Activated naive CD4-positive, alpha-beta T cell treated with Interleukin-2 at 50 U/mL for 16 hours (primary cell): ENCODE measurements at regions not wholly inside any gene's neighbourhood (a gene's known extent, or its start where the extent isn't known, plus 50 kb on each side); places are given as distances from the start of the nearest gene placed in this dataset.
"Not testable (repeated sequence)": the region's sequence is repeated elsewhere in the genome, so short reads cannot be mapped to it uniquely, and the experiment has no call there.

Source experiments
- DNase-seq: peaks from one replicate; pipeline ENCODE4 v3.0.0-alpha.2; 2020

- no peak for DNase-seq
Observed at GRCh38 chr1:201731592-201731991, 97.4 kb upstream of the IPO9 start.

- DNase-seq: no peak
Observed at GRCh38 chr1:201732351-201732750, 96.6 kb upstream of the IPO9 start.

GRCh38 chr1:201734221-201734620 is 94.7 kb upstream of the IPO9 start:
- not testable (repeated sequence) for DNase-seq

- DNase-seq: no peak
Observed at GRCh38 chr1:201734786-201735185, 94.2 kb upstream of the IPO9 start.

GRCh38 chr1:201736707-201737320 is 92.1 kb upstream of the IPO9 start:
- no peak for DNase-seq

GRCh38 chr1:201737352-201738060 is 91.5 kb upstream of the IPO9 start:
- DNase-seq: no peak

GRCh38 chr1:201739080-201739479 is 89.9 kb upstream of the IPO9 start:
- no peak for DNase-seq

GRCh38 chr1:201739492-201740085 is 89.4 kb upstream of the IPO9 start:
- peak; percentile 61 for DNase-seq

GRCh38 chr1:201740086-201740541 is 88.8 kb upstream of the IPO9 start:
- DNase-seq: no peak

- DNase-seq: no peak
Observed at GRCh38 chr1:201740670-201741111, 88.3 kb upstream of the IPO9 start.

- DNase-seq: no peak
Observed at GRCh38 chr1:201741763-201742342, 87.1 kb upstream of the IPO9 start.

- no peak for DNase-seq
Observed at GRCh38 chr1:201742476-201742875, 86.5 kb upstream of the IPO9 start.

- no peak for DNase-seq
Observed at GRCh38 chr1:201742955-201743805, 85.8 kb upstream of the IPO9 start.

GRCh38 chr1:201745023-201745422 is 83.9 kb upstream of the IPO9 start:
- DNase-seq: no peak

GRCh38 chr1:201746156-201746555 is 82.8 kb upstream of the IPO9 start:
- DNase-seq: no peak

- DNase-seq: no peak
Observed at GRCh38 chr1:201747261-201747660, 81.7 kb upstream of the IPO9 start.

- no peak for DNase-seq
Observed at GRCh38 chr1:201748335-201748734, 80.6 kb upstream of the IPO9 start.

GRCh38 chr1:201749059-201749690 is 79.8 kb upstream of the IPO9 start:
- DNase-seq: no peak

- no peak for DNase-seq
Observed at GRCh38 chr1:201750120-201750519, 78.8 kb upstream of the IPO9 start.

GRCh38 chr1:201750934-201751333 is 78.0 kb upstream of the IPO9 start:
- DNase-seq: no peak

- DNase-seq: no peak
Observed at GRCh38 chr1:201751872-201752271, 77.1 kb upstream of the IPO9 start.

GRCh38 chr1:201752333-201752732 is 76.6 kb upstream of the IPO9 start:
- no peak for DNase-seq
